Activated CD4-positive, alpha-beta T cell treated with anti-CD3 and anti-CD28 coated beads, Interleukin-10, Interleukin-2, amounts not matched to agents 100 ng/mL and 50 ng/mL, durations not matched to agents 16 hours and 8 hours (primary cell): ENCODE measurements at regions not wholly inside any gene's neighbourhood (a gene's known extent, or its start where the extent isn't known, plus 50 kb on each side); places are given as distances from the start of the nearest gene placed in this dataset.
A peak's percentile ranks its signal among the peaks of the same experiment; 100 is the strongest.

Source experiments
- DNase-seq: peaks from one replicate; pipeline ENCODE4 v3.0.0-alpha.2; 2020

DNA sequence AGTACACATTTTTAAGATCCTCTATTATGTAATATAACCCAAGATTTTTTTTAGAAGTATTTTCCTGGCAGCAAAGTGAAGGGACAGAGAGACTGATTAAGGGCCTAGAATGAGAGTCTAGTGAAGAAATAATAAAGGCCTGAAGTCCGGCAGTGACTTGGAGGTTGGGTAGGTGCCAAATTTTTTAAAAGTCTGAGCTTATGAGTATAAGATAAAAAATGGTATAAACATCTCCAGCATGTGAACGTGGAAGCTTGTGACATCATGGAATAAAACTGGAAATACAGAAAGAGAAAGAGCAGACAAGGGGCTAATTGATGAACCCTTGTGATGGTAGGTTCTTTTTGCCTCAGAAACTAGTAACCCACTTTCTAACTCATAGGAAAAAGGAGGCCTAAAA, 174.6 kb downstream of the SUCLA2 start:
- no peak for DNase-seq

DNA sequence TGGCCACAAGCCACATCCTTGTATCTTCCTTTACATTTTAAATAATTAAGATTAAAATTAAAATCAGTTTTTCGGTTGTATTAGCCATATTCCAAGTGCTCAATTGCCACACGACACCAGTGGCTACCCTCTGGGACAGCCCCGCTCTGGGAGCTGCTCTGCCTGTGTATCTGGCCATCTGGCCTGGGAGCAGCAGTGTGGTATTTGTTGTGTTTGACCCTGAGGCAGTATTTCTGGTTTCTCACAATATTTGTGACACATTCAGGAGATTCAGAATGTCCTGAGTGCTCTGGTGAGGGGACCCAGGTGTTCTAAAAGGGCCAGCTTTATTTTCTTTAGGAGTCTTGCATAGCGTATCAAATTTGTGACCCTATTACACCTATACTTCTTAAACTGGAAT, 179.0 kb downstream of the SUCLA2 start:
- DNase-seq = no peak

DNA sequence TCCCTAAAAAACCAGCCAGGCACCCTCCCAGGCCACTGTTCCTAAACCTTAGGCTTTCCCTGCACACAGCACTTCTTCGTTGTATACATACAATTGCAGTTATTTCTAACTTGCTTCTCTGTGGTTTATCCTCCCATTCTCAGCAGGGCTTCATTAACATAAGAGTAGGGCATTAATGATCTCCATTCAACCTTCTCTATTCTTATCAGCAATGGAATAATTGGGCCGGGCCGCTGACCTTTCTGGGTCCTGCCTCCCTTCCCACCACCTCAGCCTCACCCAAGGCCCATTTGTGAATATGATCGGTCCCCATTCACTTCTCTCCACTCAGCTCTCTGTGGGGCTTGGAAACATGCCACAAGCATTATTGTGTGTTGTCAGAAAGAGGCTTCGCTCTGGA, 184.2 kb downstream of the SUCLA2 start:
- no peak for DNase-seq

DNA sequence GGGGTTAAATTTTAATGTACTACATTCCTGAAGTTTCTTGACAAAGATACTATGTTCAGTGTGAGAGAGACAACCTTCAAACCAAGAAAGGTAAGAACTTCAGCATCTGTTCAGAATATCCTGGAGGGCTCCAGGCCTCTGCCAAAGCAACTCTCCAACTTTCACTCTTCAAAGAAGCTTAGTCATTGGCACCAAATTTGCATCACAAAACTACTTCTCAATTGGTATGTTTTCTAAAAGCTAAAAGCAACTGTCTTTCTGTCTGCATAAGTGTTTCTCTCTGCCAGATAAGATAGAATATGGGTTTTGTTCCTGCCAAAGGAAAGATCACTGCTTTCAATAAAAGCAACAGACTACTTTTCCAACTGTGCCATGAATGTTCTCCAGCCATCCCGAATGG, 187.4 kb downstream of the SUCLA2 start:
- no peak for DNase-seq

DNA sequence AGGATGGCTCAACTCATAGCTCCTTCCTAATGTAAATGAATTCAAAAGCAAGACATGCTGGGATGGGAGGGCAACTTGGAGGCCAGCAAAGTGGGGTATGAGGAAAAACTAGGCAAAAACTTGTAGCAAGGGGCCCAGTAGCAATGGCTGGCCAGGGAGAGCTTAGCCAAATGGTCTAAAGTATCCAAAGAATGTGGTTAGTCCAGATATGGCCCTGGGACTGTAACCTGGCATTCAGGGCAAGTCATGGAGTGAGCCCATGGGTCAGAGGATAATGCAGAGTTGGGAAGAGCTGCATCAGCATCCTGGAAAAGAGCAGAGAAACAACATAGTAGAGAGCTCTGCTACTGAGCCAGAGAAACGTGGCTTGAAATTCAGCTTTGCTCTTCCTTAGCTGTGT, 191.7 kb downstream of the SUCLA2 start:
- DNase-seq = no peak

DNA sequence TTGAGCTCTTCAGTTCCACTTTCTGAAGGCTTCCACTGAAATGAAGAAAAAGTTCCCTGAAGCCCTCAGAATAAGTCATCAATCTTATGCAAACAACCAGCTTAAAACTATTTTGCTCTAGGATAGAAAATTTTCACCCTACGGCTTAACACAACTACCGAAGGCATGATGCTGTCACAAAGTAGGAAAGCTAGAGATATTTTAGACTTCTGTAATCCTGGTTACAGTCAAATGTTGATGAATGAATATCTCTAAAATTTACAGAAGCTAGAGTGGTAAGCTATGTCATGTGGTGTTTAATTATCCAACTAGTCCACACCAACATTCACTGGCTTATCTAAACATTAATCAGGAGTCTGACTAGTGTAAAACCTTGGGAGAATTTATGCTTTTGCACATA, 197.9 kb downstream of the SUCLA2 start:
- no peak for DNase-seq

DNA sequence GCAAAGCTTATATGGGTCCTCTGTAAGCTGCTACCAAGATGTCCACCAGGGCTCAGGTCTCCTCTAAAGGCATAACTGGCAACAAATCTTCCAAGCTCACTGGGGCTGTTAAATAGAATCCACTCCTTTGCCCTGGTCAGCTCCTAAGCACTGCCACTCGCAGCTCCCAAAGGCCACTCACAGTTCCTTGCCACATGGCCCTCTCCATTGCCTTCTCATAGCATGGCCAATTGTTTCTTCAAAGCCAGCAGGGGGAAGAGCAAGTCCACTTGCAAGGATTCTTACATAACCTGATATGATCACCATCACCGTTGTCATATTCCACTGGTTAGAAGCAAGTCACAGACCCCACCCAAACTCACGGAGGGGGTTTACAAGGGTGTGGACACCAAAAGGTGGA, 199.5 kb downstream of the SUCLA2 start:
- no peak for DNase-seq

DNA sequence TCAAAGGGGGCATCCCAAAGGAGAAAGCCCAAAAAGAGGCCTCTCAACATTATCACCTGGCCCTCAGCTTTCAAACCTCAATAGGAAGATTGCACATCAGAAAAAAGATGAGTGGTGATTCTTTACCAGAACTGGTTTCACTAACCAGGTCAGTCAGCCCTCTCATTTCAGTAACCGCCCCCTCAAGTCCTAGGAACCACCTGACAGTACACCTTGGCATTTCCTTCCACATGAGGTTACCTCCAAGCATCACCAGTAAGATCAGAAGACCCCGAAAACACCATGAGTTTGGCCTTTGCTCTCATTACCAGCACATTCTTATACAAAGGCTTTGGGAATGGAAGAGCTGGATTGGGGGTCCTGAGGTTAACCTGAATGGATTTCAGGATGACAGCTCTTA, 200.5 kb downstream of the SUCLA2 start:
- DNase-seq = no peak

DNA sequence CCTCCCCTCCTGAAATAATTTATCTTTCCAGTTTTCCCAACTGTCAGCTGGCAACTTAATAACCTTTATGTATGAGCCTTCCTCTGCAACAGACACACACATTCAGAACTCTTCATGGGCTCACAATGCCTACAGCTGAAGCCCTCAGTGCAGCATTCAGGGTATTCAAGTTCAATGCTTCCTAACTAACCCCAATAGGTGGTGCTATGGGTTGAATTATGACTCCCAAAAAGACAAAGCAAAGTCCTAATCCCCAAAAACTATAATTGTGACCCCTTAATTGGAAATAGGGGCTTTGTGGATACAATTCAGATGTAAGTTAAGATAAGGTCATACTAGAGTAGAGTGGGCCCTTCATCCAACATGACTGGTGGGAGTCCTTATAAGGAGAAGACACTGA, 202.2 kb downstream of the SUCLA2 start:
- peak; percentile 9 for DNase-seq

DNA sequence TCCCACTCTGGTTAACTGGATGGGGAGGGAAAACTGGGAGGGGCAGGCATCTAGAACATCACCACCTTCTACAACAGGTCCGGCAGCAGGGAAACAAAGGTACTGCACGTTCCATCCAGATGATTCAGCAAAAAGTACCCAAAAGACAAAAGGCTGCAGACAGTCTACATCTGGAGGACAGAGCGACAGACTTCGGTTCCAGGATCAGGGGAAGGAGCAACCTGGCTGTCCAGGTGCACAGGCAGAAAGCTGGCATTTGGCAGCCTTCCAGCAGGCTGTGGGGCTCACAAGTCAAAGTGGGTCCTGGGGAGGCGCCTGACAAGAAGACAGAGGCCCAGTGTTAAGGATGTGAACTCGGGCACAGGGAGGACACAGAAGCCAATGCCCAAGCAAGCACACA, 202.9 kb downstream of the SUCLA2 start:
- no peak for DNase-seq

DNA sequence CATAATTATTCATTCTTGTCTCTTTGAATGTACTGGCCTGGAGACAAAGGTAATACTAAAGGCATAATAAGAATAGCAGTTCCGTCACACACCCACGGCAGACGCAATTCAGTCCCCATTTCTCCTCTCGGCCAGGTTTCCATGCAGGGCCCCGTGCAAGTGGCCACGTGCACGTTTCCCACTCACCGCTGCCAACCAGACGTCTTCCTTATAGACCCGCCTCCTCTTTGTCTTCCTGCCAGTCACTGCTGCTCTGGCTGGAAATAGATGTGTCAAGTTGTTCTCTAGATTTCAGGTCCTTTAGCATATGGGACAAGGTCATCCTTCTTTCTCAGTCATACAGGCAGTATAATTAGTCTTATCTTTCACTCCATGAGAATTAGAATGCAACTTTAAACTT, 204.3 kb downstream of the SUCLA2 start:
- DNase-seq = no peak

DNA sequence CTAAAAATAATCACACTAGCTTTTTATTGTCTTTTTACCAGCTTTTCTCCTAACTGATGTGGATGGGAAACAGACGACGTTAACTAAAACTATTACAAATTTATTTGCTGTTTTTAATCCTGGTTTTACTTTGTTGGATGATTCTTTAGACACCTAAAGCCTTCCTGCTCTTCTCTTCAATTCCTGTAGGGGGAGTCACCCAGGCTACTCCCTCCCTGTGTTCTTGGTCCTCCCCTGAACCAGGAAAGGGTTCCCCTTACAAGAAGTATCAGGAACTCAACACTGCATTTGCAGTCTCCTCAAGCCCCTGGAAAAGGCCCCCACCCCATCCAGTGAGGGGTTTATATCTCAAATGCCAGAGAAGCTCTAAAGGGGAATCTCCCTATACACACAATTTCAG, 206.1 kb downstream of the SUCLA2 start:
- DNase-seq = peak; percentile 8

DNA sequence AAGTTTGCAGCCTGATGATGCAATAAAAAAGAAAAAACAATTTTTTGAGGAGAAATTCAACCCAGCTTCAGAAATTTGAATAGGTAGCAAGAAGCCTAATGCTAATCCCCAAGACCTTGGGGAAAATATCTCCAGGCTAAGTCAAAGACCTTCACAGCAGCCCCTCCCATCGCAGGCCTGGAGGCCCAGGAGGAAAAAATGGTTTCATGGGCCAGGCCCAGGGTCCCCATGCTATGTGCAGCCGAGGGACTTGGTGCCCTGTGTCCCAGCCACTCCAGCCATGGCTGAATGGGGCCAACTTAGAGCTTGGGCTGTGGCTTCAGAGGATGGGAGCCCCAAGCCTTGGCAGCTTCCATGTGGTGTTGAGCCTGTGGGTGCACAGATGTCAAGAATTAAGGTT, 210.3 kb downstream of the SUCLA2 start:
- DNase-seq = no peak

DNA sequence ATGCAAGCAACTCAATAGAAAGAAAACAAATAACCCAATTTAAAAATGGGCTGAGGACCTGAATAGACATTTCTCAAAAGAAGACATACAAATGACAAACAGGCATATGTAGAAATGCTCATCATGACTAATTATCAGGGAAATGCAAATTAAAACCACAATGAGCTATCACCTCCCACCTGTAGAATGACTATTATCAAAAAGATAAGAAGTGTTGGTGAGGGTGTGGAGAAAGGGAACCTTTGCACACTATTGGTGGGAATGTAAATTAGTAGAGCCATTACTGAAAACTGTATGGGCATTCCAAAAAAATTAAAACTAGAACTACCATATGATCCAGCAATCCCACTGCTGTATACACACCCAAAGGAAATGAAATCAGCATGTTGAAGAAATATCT, 212.2 kb downstream of the SUCLA2 start:
- no peak for DNase-seq

DNA sequence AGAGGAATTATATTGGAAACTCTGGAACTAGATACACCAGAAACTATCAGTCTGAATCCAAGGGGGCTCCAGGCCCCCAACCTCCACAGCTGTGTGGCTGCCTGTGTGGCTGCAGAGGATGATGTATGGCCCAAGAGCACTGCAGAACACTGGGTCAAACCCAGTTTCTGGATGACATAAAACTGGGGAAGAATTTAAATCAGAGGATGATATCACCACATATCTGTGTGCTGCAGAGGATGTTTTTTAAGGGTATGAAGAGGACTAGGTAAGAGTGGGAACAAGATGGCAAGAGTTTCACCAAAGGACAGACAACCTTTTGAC, 226.4 kb downstream of the SUCLA2 start:
- no peak for DNase-seq

DNA sequence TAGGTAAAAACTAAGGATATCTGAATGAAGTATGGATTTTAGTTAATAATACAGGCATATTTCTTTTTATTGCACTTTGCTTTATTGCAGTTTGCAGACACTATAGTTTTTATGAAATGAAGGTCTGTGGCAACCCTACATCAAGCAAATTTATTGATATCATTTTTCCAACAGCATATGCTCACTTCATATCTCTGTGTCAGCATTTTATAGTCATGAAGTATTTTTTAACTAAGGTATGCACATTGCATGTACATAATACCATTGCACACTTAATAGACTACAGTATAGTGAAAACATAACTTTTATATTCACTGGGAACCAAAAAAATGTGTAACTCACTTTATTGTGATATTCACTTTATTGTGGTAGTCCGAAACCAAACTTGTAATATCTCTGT, 236.3 kb downstream of the SUCLA2 start:
- DNase-seq = no peak

DNA sequence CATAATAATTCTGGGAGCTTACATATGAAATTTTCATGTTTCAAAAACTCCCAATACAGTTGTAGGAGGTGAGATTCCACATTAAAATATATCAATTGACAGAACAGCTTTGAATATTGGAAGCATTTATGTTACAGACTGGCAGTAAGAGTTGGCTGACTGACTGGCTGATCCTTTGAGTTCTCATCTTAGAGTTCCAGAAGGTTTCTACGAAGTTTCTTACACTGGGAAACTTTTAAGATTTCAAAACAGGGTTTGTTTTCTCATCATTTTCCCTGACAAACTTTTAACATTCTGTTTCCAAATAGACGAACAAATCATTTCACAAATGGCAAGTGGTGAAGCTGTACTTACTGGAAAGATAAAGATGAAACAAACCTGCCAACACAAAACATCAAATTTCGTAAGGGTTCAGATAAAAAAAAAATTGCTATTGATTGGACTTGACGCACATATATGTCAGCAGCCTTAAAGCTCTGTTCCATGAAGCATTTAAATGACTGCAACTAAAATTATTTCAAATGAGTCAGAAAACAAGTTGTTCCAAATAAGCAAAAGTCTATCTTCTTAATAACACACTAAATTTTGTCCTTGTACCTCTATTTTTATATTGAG, 243.5 kb downstream of the SUCLA2 start:
- DNase-seq = no peak

DNA sequence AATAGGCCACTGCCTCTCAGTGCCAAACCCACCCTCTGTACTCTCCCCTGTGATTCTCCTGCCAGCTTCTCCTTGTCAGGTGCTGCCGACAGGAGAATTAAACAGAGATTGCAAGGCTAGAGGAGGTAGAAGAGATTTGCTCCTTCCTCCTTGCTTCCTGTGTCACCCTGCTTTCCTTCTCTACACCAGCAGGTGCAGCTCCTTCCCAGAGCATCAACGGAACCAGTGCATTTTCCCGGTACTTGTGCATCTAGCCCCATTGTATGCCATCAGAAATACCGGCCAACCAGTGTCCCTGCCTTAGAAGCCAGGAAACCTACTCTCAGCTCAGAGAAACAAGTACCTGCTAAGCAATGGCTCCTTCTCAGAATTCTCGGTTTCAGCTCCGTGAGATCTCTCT, 253.2 kb downstream of the SUCLA2 start:
- DNase-seq = no peak

DNA sequence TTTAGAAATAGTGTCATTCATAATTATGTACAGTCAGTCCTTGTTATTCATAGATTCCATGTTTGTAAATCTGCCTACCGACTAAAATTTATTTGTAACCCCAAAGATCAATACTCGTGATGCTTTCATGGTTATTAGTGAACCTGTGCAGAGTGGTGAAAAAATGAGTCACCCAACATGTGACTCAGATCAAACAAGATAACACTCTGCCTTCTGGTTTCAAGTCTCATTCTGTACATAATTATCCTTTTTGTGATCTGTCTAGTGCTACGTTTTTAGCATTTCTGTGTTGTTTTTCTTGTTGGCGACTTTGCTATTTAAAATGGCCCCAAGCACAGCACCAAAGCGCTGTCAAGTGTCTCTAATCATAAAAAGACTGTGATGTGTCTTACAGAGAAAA, 274.7 kb downstream of the SUCLA2 start:
- no peak for DNase-seq

DNA sequence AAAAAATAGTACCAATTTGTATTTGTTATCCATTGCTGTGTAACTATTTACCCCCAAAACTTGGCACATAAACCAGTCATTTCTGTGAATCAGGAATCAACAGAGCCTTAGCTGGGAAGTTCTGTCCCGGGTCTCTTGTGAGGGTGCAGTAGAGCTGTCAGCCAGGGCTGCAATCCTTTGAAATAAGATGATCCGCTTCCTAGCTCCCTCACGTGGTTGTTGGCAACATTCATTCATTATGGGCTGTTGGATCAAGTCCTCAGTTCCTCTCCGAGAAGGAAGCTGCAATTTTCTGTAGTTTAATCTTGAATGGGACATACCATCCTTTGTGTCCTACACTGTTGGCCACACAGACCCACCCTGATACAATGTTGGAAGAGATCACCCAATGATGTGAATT, 277.2 kb downstream of the SUCLA2 start:
- DNase-seq = no peak

DNA sequence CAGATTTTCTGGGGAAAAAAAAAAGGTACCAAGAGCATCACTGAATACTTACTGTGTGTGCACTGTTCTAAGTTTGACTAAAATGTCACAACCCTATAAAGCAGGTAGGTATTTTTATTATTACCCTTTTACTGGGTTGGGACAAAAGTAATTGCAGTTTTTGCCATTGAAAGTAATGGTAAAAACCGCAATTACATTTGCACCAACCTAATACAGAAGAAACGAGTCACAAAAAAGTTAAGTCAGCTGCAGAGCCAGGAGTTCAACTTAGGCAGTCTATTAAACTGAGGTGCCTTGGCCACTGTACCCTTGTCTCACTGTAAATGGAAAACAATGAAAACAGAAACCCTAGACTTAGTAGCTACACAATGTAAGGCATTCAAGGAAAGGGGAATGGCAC, 281.9 kb downstream of the SUCLA2 start:
- no peak for DNase-seq

DNA sequence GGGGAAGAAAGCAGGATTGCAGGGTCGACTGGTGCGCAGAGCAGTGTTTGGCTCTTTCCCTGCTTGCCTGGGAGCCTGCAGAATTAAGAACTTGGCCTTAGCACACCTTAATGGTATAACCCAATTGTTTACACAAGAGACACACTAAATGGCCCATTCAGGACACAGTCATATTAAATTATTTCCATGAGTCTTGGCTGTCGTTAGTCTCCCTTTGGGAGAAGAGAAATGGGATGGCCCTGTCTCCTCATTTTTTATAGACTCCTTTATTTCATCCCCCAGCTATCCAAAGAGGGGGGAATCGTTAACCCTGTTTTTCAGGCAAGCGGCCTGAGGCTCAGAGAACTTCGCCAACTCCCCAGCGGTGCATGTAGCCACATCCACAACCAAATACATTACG, 282.5 kb downstream of the SUCLA2 start:
- DNase-seq = no peak

DNA sequence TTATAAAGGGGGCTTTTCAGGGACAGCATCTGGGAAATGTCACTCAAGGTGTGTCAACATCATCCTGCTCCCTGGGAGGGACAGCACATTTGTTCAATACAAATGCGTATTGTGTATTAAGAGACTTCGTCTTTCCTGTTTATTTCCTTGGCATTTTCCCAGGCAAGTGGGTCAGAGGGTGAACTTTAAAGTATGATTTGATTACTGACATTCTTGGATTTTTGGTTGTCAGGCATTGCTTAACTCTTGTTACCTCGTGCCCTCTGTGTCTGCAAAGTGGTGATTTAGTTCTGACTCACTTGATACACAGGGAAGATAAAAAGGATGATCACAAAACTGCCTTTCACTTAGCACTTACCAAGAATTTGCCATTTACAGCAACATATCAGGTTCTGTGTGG, 292.7 kb downstream of the SUCLA2 start:
- DNase-seq = no peak

DNA sequence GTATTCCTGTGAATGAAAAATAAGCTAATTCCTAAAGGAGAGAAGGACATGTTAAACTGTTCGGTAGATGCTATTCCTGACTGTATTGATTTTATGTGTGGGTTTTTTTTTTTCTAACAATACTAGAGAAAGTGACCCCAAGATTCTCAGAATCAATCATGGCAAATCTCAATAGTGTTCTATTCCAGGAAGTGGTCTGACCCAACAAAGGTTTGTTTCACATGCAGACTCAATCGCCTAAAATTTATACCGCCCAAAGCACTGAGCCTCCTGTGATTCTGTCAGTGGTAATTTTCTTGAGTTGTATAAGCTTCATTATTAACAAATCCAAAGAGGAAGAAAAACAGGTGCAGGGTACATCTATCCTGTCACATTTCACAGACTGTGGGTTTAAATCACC, 293.7 kb downstream of the SUCLA2 start:
- peak; percentile 2 for DNase-seq

DNA sequence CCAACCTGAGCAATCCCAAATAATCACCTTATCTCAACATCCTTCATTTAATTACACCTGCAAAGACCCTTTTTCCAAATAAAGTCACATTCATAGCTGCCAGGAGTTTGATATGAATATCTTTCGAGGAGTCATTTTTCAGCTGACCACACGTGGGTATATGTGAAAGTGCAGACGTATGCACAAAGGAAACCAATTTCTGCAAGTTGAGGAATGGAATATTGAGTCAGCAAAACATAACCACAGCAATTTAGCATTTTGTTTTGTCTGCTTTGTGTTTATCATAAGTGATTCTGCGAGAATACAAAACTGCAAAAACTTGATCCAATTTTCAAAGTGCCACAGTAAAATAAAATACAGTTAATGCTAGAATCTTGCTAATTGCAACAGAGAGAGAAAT, 295.9 kb downstream of the SUCLA2 start:
- no peak for DNase-seq

DNA sequence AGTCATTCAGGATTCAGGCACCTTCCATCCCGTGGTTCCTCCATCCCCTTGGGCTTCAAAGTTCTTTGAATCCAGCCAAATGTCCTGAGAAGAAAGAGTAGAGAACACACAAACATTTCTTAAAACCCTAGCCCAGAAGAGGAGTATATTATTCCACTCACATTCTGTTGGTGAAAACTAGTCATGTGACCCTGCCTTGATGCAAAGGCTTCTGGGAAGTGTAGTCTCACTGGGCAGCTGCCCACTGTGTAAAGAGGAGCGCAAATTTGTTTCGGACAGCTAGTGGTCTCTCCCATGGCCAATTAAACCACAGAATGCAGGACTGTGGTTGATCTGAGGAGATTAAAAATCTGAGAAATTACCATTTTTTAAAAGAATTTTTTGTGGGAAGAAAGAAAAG, 304.4 kb downstream of the SUCLA2 start:
- DNase-seq = no peak
